CD4-positive, alpha-beta T cell treated with Interferon alpha-2 for 1 hour (primary cell): ENCODE measurements at regions not wholly inside any gene's neighbourhood (a gene's known extent, or its start where the extent isn't known, plus 50 kb on each side); places are given as distances from the start of the nearest gene placed in this dataset.
"Not testable (repeated sequence)": the region's sequence is repeated elsewhere in the genome, so short reads cannot be mapped to it uniquely, and the experiment has no call there.

Experiments
- DNase-seq, 2 donors: peaks; one replicate each; pipeline ENCODE4 v3.0.0-alpha.2; 2020 to 2022

GRCh38 chr6:9924971-9925370 lies 489.9 kb downstream of the TFAP2A start:
- DNase-seq = no peak

DNA sequence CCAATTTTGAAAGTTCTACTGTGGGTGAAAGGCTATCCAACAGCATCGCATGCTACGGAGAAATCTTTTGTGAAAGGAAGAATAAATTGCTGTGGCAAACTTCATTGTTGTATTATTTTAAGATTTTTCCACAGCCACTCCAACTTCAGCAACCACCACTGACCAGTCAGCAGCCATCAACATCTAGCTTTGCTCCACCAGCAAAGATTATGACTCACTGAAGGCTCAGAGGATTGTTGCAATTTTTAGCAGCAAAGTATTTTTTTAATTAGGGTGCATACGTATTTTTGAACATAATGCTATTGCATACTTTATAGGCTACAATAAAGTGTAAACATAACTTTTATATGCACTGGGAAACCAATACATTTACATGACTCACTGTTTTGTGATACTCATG lies 493.5 kb downstream of the TFAP2A start:
- DNase-seq = no peak

DNA sequence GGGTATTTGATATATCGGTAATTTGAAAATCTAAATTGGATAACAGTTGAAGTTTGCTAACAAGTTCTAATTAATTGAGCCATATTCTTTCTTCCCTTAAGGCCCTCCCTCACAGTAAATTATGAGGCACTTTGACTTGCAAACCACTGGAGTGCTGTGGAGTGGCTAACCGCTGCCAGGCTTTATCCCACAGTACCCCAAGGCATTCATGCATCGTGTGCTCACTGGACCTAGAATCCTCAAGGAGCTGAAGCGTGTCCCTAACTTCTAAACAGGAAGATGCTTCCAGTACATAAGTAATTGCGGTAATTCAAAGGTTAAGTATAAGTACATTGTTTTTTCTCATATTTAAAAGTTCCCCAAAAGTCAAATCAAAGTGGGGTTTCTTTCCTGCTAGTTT lies 499.9 kb downstream of the TFAP2A start:
- DNase-seq = no peak

- DNase-seq = no peak
Measured at GRCh38 chr6:9901376-9901775, 513.5 kb downstream of the TFAP2A start.

GRCh38 chr6:9896806-9897205 lies 518.1 kb downstream of the TFAP2A start:
- DNase-seq = no peak

DNA sequence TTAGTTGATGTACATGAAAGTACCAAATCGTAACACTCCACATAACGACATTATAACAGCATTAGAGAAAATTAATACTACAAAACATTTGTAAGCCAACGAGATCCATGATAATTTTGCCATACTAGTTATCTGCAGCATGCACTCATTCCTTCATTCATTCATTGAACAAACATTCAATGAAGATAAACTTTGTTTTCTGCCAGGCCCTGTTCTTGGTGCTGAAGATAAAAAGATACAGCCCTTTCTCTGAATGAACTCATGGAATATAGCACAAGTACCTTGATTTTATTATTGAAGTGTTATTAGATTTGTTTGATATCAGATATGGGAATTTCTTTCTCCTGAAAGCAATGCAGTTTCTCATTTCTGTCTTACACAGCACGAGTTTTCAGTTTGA lies 524.0 kb downstream of the TFAP2A start:
- DNase-seq = no peak

- DNase-seq = no peak
Measured at GRCh38 chr6:9890469-9890868, 524.4 kb downstream of the TFAP2A start.

DNA sequence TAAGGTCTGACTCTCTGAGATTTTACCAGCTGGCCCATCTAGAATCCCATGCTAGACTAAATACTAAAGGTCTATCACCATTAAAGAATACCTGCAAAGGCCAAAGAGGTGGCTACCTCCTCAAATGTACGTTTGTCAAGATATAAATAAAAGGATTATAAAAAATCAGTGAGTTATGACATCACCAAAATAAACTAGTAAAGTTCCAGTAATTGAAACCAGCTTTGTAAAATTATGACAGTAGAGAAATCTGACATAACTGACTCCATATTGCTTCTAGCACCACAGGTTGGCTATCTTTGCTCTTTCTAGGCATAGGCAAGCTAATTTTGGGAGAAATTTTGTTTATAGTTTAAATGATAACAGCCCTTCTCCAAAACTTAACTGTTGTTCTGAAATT lies 536.3 kb downstream of the TFAP2A start:
- DNase-seq = no peak

- DNase-seq = no peak
Measured at GRCh38 chr6:9875605-9876353, 539.1 kb downstream of the TFAP2A start.

GRCh38 chr6:9862603-9863167 lies 552.2 kb downstream of the TFAP2A start:
- DNase-seq = no peak

DNA sequence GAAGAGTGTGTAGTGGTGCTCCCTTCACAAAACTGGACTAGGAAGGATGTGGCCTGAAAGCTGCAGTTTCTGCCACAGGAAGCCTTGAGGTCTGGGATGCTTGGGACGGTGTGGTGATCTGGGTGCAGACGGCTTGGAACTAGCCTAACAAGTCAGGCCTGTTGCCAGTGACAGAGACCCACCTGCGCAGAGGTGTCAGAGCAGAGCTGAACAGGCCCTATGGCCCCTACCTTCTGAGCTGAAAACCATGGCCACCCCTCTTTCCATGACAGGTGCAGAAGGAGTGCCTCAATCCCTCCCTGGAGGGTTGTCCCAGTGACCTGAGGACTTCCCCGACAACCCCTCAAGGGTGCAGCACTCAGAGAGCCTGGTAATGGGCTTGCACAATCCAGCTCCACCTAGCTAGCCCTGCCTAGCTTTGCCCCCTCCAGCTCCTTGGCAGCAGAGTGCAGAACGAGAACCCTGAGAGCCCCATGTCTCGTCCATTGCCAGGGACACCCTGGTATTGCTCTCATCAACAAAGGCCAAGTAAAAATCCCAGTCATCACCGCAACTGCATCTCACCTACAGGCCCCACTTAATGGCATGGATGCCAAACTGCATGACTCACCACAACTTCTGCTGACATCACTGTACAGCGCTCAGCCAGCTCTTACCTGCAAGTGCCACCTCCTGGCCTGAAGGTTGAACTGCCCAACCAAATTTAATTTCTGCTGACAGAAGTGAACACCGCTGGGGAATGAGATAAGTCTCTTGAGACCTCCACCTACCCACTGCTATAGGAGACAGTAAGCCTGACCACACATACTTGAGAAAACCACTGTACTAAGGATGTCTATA lies 563.1 kb downstream of the TFAP2A start:
- no peak for DNase-seq

DNA sequence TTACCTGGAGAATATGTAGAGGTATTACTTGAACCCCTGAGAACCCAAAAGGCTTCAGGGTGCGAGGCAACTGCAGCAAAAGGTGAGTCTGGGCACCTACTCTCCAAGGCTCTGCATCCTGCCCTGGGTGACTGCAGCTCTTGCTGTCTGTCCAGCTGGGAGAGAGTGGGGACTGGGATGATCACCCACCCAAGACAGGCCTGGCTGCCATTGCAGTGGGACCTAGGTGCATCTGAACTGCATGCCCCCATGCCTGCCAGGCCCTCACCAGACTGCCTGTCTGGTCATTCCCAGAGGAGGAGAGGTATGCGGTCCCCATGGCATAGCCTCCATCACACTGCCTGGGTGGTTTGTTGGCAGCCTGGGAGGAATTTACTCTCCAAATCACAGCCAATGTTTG lies 563.9 kb downstream of the TFAP2A start:
- no peak for DNase-seq

GRCh38 chr6:9848094-9848493 lies 566.8 kb downstream of the TFAP2A start:
- DNase-seq = no peak

- DNase-seq = no peak
Measured at GRCh38 chr6:9841886-9842725, 572.8 kb downstream of the TFAP2A start.

DNA sequence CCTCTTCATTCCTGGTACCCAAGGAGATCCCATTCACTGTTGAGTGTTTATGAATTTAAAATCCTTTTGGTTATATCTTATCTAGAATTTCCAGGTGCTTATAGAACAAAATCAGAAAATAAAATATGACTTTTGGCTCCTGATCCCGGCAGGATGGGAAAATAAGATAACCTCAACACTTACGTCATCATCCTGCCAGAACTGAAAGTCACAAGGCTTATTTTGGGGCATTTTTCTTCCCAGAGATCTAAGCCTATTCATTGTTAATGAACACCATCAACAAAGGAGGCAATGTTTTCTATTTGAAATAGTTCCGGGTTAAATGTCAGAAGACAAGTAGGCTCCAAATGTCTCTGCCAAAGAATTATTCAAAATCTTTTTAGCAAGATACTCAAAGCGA lies 580.6 kb downstream of the TFAP2A start:
- DNase-seq = no peak

- no peak for DNase-seq
Measured at GRCh38 chr6:9831783-9832182, 583.1 kb downstream of the TFAP2A start.

DNA sequence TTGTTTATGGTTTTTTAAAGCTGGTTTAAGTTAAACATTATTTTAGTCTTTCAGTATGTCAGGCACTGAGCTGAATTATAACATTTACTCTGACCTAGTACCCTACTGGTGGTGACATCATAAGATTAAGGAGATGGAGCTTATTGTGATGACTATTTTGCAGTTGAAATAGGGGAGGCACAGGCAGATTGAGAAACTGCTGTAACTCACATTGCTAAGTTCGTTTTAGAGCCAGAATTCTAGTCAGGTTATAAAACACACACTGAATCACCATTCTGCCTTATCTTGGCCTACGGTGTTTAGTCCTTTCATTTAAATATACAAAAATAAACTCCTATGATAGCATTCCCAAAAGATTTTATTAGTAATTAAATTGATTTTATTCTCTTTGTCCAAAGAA lies 584.1 kb downstream of the TFAP2A start:
- DNase-seq = no peak

DNA sequence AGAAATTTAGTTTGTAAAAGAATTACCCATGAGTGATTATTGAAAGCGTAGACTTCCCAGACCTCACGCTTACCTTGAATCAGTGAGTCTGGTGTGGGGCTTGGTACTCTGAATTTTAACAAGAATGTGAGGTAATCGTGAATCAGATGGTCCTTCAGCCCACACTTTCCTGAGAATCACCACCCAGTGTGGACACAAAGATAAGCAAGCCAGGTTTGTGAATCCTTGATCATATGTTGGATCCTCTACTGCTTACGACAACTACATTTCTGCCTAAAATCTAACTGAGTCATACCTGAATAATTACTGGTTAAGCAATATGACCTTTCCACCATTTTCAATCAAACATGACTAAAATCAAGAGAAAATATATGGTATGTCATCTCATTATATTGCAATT lies 589.3 kb downstream of the TFAP2A start:
- DNase-seq = no peak

- not testable (repeated sequence) for DNase-seq
Measured at GRCh38 chr6:9810727-9811126, 604.1 kb downstream of the TFAP2A start.

GRCh38 chr6:9810286-9810685 lies 604.6 kb downstream of the TFAP2A start:
- no peak for DNase-seq

GRCh38 chr6:9806195-9806594 lies 608.7 kb downstream of the TFAP2A start:
- DNase-seq = no peak

GRCh38 chr6:9801249-9801754 lies 613.6 kb downstream of the TFAP2A start:
- DNase-seq = no peak

DNA sequence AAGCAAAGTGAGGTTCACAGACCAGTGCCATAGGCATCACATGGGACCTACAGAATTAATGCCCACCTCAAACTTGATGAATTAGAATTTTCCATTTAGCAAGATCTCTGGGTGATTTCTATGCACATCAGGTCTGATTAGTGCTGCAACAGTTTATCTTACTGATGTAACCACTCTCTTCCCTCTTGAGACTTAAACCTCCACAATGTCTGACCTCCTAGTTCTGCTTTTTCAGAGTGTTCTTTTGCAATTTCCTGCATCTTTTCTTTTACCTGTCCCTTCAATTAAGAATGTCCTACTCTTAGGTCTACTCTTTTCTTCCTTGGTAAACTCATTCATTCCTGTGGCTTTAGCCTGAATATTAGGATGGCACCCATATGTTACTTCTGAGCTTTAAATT lies 615.3 kb downstream of the TFAP2A start:
- no peak for DNase-seq
